ENCODE measurements at regions not wholly inside any gene's neighbourhood (a gene's known extent, or its start where the extent isn't known, plus 50 kb on each side); places are given as distances from the start of the nearest gene placed in this dataset.

DNA sequence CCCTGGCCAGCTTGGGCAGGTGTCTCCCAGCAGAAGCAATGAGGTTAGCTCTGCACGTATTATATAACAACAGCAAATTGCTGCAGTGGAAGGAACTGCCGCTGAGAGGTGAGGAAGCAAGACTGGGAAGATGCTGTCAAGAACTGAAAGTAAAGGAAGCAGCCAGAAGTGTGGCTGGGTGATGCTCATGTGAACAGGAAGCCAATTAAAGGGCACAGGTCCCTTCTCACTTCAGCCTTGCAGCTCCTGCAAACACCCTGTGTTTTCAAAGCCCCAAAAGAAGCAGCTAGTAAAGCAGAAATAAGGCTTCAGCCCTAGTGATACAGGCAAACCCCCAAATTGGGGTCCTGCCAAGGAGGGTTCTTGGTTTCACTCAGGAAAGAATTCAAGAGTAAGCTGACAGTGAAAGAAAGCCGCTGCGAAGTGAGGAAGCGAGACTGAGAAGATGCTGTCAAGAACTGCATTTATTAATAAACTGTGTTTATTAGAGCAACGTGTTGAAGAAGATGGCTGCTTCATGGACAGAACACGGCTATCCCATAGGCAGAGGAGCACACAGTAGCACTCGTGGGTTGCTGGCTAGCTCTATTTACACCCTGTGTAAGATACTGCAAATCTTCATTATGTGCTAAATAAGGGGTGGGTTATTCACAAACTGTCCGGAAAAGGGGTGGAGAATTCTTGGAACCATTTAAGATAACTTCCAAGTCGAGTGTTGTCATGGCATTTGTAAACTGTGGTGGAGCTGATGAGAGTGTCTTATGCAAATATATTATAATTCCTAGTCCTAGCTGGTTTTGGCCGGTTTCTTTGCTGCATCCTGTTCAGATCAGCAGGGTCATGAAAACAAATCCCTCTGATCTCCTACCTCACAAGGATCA is 152.2 kb downstream of the LINC00237 start:
- CTCF ChIA-PET (ENCODE audit: low intra/inter-chr PET ratio, low total read pairs), result no interaction called here
- no peaks in the 10 kb centered on the region for H4K20me1 ChIP-seq (ENCODE audit: insufficient read depth, low read length)
- 37% methylated on average over 11 of the region's 11 CpGs for WGBS (ENCODE audit: low lambda C conversion rate)
- no peaks in the 10 kb centered on the region for H3K4me1 ChIP-seq (ENCODE audit: insufficient read depth, low read length)
- intact Hi-C loops (cut with micrococcal nuclease; ENCODE audit: unreplicated experiment) (no loop called here), in situ Hi-C loops (cut with HindIII; ENCODE audit: extremely low pct_ligation_motif_present, low pct_unique_long_range_greater_than_20kb) (no loop called here)
- no peaks in the 10 kb centered on the region for H3K79me2 ChIP-seq (ENCODE audit: insufficient read depth, low read length)
- POLR2A ChIA-PET, result no interaction called here
- TF ChIP-seq FOXC1 (CRISPR knock-in tag; IDR thresholded peaks at IDR 0.05; ENCODE audit: borderline replicate concordance) (no peak), KMT2A (CRISPR knock-in tag; IDR thresholded peaks at IDR 0.05) (no peak), NCOA5 (CRISPR knock-in tag; IDR thresholded peaks at IDR 0.05) (no peak), FOXP1 (IDR thresholded peaks at IDR 0.05) (no peak), FOXP1 (CRISPR knock-in tag; IDR thresholded peaks at IDR 0.05) (no peak), ZNF367 (CRISPR knock-in tag; IDR thresholded peaks at IDR 0.05; ENCODE audit: borderline replicate concordance) (no peak), ZNF143 (CRISPR knock-in tag; IDR thresholded peaks at IDR 0.05) (no peak)
- TF ChIP-seq, protein P1, sequence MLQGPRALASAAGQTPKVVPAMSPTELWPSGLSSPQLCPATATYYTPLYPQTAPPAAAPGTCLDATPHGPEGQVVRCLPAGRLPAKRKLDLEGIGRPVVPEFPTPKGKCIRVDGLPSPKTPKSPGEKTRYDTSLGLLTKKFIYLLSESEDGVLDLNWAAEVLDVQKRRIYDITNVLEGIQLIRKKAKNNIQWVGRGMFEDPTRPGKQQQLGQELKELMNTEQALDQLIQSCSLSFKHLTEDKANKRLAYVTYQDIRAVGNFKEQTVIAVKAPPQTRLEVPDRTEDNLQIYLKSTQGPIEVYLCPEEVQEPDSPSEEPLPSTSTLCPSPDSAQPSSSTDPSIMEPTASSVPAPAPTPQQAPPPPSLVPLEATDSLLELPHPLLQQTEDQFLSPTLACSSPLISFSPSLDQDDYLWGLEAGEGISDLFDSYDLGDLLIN (CRISPR knock-in tag; IDR thresholded peaks at IDR 0.05; ENCODE audit: borderline replicate concordance), result no peak
- TF ChIP-seq, protein P2, sequence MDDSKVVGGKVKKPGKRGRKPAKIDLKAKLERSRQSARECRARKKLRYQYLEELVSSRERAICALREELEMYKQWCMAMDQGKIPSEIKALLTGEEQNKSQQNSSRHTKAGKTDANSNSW (CRISPR knock-in tag; IDR thresholded peaks at IDR 0.05; ENCODE audit: borderline replicate concordance), result no peak
- no TSS peak for BruUV-seq (replicated peaks)
- no peak overlapping the region for H3K4me2 ChIP-seq (ENCODE audit: low read depth, low read length)
- H3K27ac ChIP-seq (ENCODE audit: extremely low read length, insufficient read depth, low read length), result no peak overlapping the region
- no peak overlapping the region for H3K9ac ChIP-seq (ENCODE audit: insufficient read depth, low read depth, low read length)
- no peak overlapping the region for H3K4me3 ChIP-seq (replicated peaks in 1 of 3; ENCODE audit: insufficient read depth in 1 of 3, low read depth in 2 of 3, low read length in 3 of 3)
- H2AFZ ChIP-seq (ENCODE audit: low read length), result no peak overlapping the region
- ATAC-seq, result no peak
- H3K36me3 ChIP-seq (replicated peaks in 1 of 2; ENCODE audit: control insufficient read depth in 1 of 2, insufficient read depth in 2 of 2, low read length in 2 of 2), result no peaks in the 10 kb centered on the region
- FAIRE-seq, result no peak
- H3K27me3 ChIP-seq (ENCODE audit: control insufficient read depth in 1 of 2, insufficient read depth in 2 of 2, low read length in 2 of 2), result peaks cover 6 to 24% of the 10 kb centered on the region in 2 experiments; a peak in 4 of 5 replicates
- no peak for DNase-seq (ENCODE audit: low spot score)
- H3K9me3 ChIP-seq (ENCODE audit: low read length), result no peaks in the 10 kb centered on the region
